ENCODE measurements at regions not wholly inside any gene's neighbourhood (a gene's known extent, or its start where the extent isn't known, plus 50 kb on each side); places are given as distances from the start of the nearest gene placed in this dataset.

DNA sequence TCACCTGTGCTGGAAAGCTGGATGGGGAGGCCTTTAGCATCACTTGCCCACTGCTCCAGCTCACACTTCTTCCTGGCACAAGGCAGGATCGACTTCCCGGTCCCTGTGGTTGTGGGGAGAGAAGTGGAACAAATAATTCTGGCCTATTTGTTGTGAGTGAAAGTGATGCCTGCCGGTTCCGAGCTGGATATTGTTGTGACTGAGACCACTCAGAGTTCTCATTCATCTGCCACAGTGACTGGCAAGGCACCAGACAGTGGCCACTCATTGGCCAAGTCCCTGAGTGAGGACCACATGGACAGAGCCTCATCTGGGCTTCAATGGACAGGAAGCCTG, 191.9 kb downstream of the PTPRU start:
- DNase-seq (ENCODE audit: low read depth): no peak
- H3K4me3 ChIP-seq (ENCODE audit: low read depth, low read length): no peak overlapping the region
- TF ChIP-seq, protein P1, sequence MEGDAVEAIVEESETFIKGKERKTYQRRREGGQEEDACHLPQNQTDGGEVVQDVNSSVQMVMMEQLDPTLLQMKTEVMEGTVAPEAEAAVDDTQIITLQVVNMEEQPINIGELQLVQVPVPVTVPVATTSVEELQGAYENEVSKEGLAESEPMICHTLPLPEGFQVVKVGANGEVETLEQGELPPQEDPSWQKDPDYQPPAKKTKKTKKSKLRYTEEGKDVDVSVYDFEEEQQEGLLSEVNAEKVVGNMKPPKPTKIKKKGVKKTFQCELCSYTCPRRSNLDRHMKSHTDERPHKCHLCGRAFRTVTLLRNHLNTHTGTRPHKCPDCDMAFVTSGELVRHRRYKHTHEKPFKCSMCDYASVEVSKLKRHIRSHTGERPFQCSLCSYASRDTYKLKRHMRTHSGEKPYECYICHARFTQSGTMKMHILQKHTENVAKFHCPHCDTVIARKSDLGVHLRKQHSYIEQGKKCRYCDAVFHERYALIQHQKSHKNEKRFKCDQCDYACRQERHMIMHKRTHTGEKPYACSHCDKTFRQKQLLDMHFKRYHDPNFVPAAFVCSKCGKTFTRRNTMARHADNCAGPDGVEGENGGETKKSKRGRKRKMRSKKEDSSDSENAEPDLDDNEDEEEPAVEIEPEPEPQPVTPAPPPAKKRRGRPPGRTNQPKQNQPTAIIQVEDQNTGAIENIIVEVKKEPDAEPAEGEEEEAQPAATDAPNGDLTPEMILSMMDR (IDR thresholded peaks at IDR 0.05; ENCODE audit: low read depth, low read length): no peak
- TF ChIP-seq MYC (IDR thresholded peaks at IDR 0.05; ENCODE audit: low read depth, low read length) (no peak), POLR2A (IDR thresholded peaks at IDR 0.05; ENCODE audit: extremely low read depth, insufficient read length) (no peak)
- TF ChIP-seq, protein P2, sequence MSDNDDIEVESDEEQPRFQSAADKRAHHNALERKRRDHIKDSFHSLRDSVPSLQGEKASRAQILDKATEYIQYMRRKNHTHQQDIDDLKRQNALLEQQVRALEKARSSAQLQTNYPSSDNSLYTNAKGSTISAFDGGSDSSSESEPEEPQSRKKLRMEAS (IDR thresholded peaks at IDR 0.05; ENCODE audit: low read depth, low read length): no peak

DNA sequence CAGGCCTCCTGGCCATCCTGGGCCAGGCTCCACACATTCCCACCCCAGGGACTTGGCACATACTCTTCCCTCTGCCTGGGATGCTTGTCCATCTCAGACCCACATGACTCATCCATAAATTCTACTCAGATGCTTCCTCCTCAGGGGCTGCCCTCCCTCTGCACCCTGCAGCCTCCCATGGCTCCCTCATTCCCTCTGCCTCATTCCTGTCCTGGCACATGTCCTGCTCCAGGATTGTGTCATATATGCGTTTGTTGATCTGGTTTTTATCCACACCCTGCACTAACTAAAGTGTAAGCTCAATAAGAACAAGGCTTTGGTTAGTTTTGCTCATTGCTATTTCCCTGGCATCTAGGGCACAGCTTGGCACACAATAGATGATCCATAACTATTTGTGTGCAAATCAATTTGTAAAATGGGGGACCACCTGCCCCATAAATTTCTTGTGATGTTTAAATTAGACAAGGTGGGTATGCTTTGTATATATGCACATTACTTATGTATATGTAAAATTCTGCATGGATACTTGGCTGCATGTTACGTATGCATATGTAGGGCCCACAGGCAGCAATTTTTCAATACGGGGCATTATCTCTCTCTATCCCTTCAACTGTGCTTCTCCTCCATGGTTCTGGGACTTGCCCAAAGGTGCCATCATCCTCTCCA, 191.4 kb downstream of the PTPRU start:
- DNase-seq (ENCODE audit: low read depth): no peak
- H3K4me3 ChIP-seq (ENCODE audit: low read depth, low read length): no peak overlapping the region
- TF ChIP-seq MYC (IDR thresholded peaks at IDR 0.05; ENCODE audit: low read depth, low read length): no peak
- TF ChIP-seq, protein P1 (IDR thresholded peaks at IDR 0.05; ENCODE audit: low read depth, low read length): no peak
- no peak for TF ChIP-seq POLR2A (IDR thresholded peaks at IDR 0.05; ENCODE audit: extremely low read depth, insufficient read length)
- TF ChIP-seq, protein P2 (IDR thresholded peaks at IDR 0.05; ENCODE audit: low read depth, low read length): no peak

DNA sequence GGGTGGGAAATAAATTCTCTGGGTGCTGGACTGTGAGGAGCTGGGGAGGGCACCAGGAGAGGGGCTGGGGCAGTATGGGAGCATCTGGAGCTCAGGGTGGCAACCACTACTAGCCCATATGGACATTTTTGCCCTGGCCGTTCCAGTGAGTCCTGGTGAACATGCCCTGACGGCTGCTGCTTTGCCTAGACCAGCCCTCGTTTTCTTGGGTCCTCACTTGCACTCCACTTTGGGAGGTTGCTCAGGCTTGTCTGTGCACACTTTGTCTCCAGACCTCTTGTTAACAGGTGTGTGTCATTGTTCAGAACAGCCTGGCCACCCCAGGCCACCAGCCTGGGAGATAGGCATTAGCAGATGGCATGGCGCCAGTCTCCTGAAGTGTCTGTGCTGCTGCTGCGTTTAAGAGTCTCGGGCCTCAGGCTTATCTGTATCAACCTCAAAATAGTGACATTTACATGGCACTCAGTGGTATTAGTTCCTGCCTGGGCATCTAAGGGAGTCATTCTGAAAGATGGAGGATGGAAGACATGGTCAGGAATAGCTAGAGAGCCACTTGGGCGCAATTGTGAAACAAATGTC, 190.5 kb downstream of the PTPRU start:
- no peak for DNase-seq (ENCODE audit: low read depth)
- TF ChIP-seq, protein P2 (IDR thresholded peaks at IDR 0.05; ENCODE audit: low read depth, low read length): no peak
- TF ChIP-seq MYC (IDR thresholded peaks at IDR 0.05; ENCODE audit: low read depth, low read length) (no peak), POLR2A (IDR thresholded peaks at IDR 0.05; ENCODE audit: extremely low read depth, insufficient read length) (no peak)
- TF ChIP-seq, protein P1 (IDR thresholded peaks at IDR 0.05; ENCODE audit: low read depth, low read length): no peak
- H3K4me3 ChIP-seq (ENCODE audit: low read depth, low read length): no peak overlapping the region

DNA sequence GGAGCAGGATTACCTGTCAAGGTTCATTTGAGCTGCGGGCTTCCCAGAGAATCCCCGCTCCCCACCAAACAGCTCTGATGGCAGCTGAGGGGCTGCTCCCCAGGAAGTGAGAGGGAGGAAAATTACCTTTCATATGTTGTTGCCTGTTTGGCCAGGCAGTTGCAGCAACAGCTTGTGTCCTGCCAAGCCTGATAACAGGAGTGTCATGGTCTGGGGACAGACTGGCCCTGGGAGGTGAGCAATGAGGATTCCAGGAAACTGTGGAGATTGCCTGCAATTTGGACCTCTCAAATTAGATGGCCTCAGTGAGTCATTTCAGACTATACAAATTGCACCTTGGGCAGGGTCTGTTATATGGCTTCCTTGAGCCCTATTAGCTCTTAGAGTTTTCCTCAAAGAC, 189.3 kb downstream of the PTPRU start:
- no peak for DNase-seq (ENCODE audit: low read depth)
- H3K4me3 ChIP-seq (ENCODE audit: low read depth, low read length): no peak overlapping the region
- TF ChIP-seq, protein P1 (IDR thresholded peaks at IDR 0.05; ENCODE audit: low read depth, low read length): no peak
- no peak for TF ChIP-seq POLR2A (IDR thresholded peaks at IDR 0.05; ENCODE audit: extremely low read depth, insufficient read length)
- TF ChIP-seq, protein P2 (IDR thresholded peaks at IDR 0.05; ENCODE audit: low read depth, low read length): no peak
- TF ChIP-seq MYC (IDR thresholded peaks at IDR 0.05; ENCODE audit: low read depth, low read length): no peak

DNA sequence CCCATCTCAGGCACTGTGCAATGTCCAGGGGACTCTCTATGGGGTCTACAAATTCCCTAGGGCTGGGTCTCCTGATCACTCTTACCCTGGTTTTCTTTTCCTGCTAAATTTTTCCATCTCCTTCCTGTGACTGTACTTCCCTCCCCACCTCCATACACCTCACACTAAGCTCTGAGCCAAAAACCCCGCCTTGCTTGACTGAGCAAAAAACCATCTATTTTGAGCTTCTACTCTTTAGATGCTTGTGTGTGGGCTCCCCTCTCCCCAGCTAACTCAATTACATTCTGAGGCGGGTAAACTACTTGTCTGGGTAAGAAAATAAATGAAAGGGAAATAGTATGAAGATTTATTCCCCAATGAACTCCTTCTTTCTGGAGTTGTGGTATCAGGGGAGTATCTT, 187.9 kb downstream of the PTPRU start:
- TF ChIP-seq MYC (IDR thresholded peaks at IDR 0.05; ENCODE audit: low read depth, low read length) (no peak), POLR2A (IDR thresholded peaks at IDR 0.05; ENCODE audit: extremely low read depth, insufficient read length) (no peak)
- TF ChIP-seq, protein P2 (IDR thresholded peaks at IDR 0.05; ENCODE audit: low read depth, low read length): no peak
- TF ChIP-seq, protein P1 (IDR thresholded peaks at IDR 0.05; ENCODE audit: low read depth, low read length): no peak
- DNase-seq (ENCODE audit: low read depth): no peak
- no peak overlapping the region for H3K4me3 ChIP-seq (ENCODE audit: low read depth, low read length)

Measured in NB4 (cell line).